Mesendoderm (in vitro differentiated cells): ENCODE measurements at regions not wholly inside any gene's neighbourhood (a gene's known extent, or its start where the extent isn't known, plus 50 kb on each side); places are given as distances from the start of the nearest gene placed in this dataset.

Experiments used
- DNase-seq: peaks from one replicate; pipeline ENCODE4 v3.0.0; 2013
- H2AK5ac ChIP-seq: 2 replicates; pipeline ENCODE4 v1.6.1; 2013; ENCODE audit warnings: low read length, inconsistent platforms
- H2BK120ac ChIP-seq: 2 replicates; pipeline ENCODE4 v1.6.1; 2013; ENCODE audit warnings: low read depth, mild to moderate bottlenecking, low read length, moderate library complexity, mixed read lengths
- H2BK15ac ChIP-seq: replicated peaks from 2 replicates; pipeline ENCODE4 v1.6.1; 2013; ENCODE audit warnings: low read depth, mild to moderate bottlenecking, moderate library complexity
- H2BK5ac ChIP-seq: 2 replicates; pipeline ENCODE4 v1.6.1; 2013; ENCODE audit warnings: low read length, inconsistent platforms
- H3K18ac ChIP-seq: 2 replicates; pipeline ENCODE4 v1.6.1; 2013; ENCODE audit warnings: mild to moderate bottlenecking, low read length, mixed read lengths
- H3K23ac ChIP-seq: one replicate; pipeline ENCODE4 v1.6.1; 2013; ENCODE audit warnings: low read length
- H3K27ac ChIP-seq: 2 replicates; pipeline ENCODE4 v1.5.1; 2013; ENCODE audit warnings: low read depth, mild to moderate bottlenecking, inconsistent platforms, low read length, moderate library complexity
- H3K27me3 ChIP-seq: 2 replicates; pipeline ENCODE4 v1.6.1; 2013; ENCODE audit warnings: low read length, control low read depth, mild to moderate bottlenecking, inconsistent platforms; ENCODE audit not compliant: insufficient read depth, poor library complexity
- H3K36me3 ChIP-seq: 2 replicates; pipeline ENCODE4 v1.6.1; 2013; ENCODE audit warnings: low read length, inconsistent platforms; ENCODE audit not compliant: control insufficient read depth, insufficient read depth
- H3K4ac ChIP-seq: one replicate; pipeline ENCODE4 v1.6.1; 2013; ENCODE audit warnings: low read depth, mild to moderate bottlenecking, low read length, moderate library complexity
- H3K4me1 ChIP-seq: 2 replicates; pipeline ENCODE4 v1.6.1; 2013; ENCODE audit warnings: low read depth, low read length, inconsistent platforms; ENCODE audit not compliant: control insufficient read depth
- H3K4me2 ChIP-seq: 2 replicates; pipeline ENCODE4 v1.6.1; 2013; ENCODE audit warnings: low read length
- H3K4me3 ChIP-seq: 2 replicates; pipeline ENCODE4 v1.5.1; 2013; ENCODE audit warnings: mild to moderate bottlenecking, low read length
- H3K56ac ChIP-seq: one replicate; pipeline ENCODE4 v1.6.1; 2013; ENCODE audit warnings: low read length
- H3K79me1 ChIP-seq: 2 replicates; pipeline ENCODE4 v1.6.1; 2013; ENCODE audit warnings: low read length, inconsistent platforms
- H3K79me2 ChIP-seq: 2 replicates; pipeline ENCODE4 v1.6.1; 2013; ENCODE audit warnings: mild to moderate bottlenecking, low read length; ENCODE audit not compliant: control insufficient read depth, insufficient read depth
- H3K9ac ChIP-seq: 2 replicates; pipeline ENCODE4 v1.6.1; 2013; ENCODE audit warnings: low read length, inconsistent platforms
- H4K5ac ChIP-seq: one replicate; pipeline ENCODE4 v1.6.1; 2013; ENCODE audit warnings: low read length
- H4K8ac ChIP-seq: one replicate; pipeline ENCODE4 v1.6.1; 2013; ENCODE audit warnings: low read depth, mild to moderate bottlenecking, control low read depth, low read length, moderate library complexity
- WGBS: extraction: QIAGEN DNeasy Blood & Tissue Kit; methylation state at CpG from one replicate; pipeline ENCODE4 v1.1.7; 2013; ENCODE audit warnings: low lambda C conversion rate, missing lambda C conversion rate; ENCODE audit not compliant: insufficient coverage; ENCODE audit errors: extremely low coverage; 5-methylcytosine and 5-hydroxymethylcytosine counted together

GRCh38 chr9:18422296-18423036 lies 51.5 kb upstream of the ADAMTSL1 start:
- Histone ChIP-seq H3K56ac (peak overlapping the region; percentile 43), H3K27ac (peak overlapping the region; percentile 22), H3K27me3 (no peaks in the 10 kb centered on the region), H3K79me2 (no peaks in the 10 kb centered on the region), H3K4me1 (peaks cover 3% of the 10 kb centered on the region), H3K23ac (no peak overlapping the region), H3K4me3 (no peak overlapping the region), H3K36me3 (no peaks in the 10 kb centered on the region), H3K4me2 (no peak overlapping the region), H3K18ac (no peak overlapping the region), H2BK120ac (no peak overlapping the region), H2BK5ac (no peak overlapping the region), H3K4ac (no peak overlapping the region), H3K79me1 (no peaks in the 10 kb centered on the region), H2BK15ac (no peak overlapping the region), H3K9ac (no peak overlapping the region), H2AK5ac (no peak overlapping the region), H4K8ac (no peak overlapping the region), H4K5ac (no peak overlapping the region)
- peak; percentile 93 for DNase-seq
- no CpG with 5 or more reads among the region's 8 CpGs for WGBS

GRCh38 chr9:18423791-18424531 lies 50.0 kb upstream of the ADAMTSL1 start:
- no peak overlapping the region for H4K8ac ChIP-seq
- no peaks in the 10 kb centered on the region for H3K79me2 ChIP-seq
- H4K5ac ChIP-seq: no peak overlapping the region
- H3K4me3 ChIP-seq: no peak overlapping the region
- H3K79me1 ChIP-seq: no peaks in the 10 kb centered on the region
- H2BK5ac ChIP-seq: no peak overlapping the region
- no peaks in the 10 kb centered on the region for H3K36me3 ChIP-seq
- no peak overlapping the region for H3K56ac ChIP-seq
- H3K27ac ChIP-seq: no peak overlapping the region
- H2BK120ac ChIP-seq: no peak overlapping the region
- no peak overlapping the region for H3K23ac ChIP-seq
- peaks cover 3% of the 10 kb centered on the region for H3K4me1 ChIP-seq
- H3K4ac ChIP-seq: no peak overlapping the region
- no peak overlapping the region for H3K18ac ChIP-seq
- no peak for DNase-seq
- H3K27me3 ChIP-seq: no peaks in the 10 kb centered on the region
- H3K4me2 ChIP-seq: no peak overlapping the region
- no peak overlapping the region for H3K9ac ChIP-seq
- H2AK5ac ChIP-seq: no peak overlapping the region
- WGBS: no CpG with 5 or more reads among the region's 1 CpG
- H2BK15ac ChIP-seq: no peak overlapping the region
